Gastroesophageal sphincter (tissue), 3 donors: ENCODE measurements at regions not wholly inside any gene's neighbourhood (a gene's known extent, or its start where the extent isn't known, plus 50 kb on each side); places are given as distances from the start of the nearest gene placed in this dataset.

ENCODE experiments used
- CTCF ChIP-seq, 4 experiments: fragments of 200-600 bp in 2 of 4; fragments of 450-650 bp in 2 of 4; sonication (generic) in 1 of 4; IDR thresholded peaks; one replicate each; pipeline ENCODE4 v1.5.1; 2017 to 2019; ENCODE audit warnings: antibody characterized with exemption in 4 of 4, mild to moderate bottlenecking in 2 of 4, moderate library complexity in 2 of 4
- EP300 ChIP-seq: sonication (generic); formaldehyde crosslinking; IDR thresholded peaks from one replicate; pipeline ENCODE4 v1.6.1; 2017; ENCODE audit warnings: antibody characterized with exemption, mild to moderate bottlenecking
- POLR2A ChIP-seq, 2 donors: fragments of 450-650 bp; IDR thresholded peaks; one replicate each; pipeline ENCODE4 v1.6.1; 2017; ENCODE audit warnings: antibody characterized with exemption in 2 of 2, mild to moderate bottlenecking in 2 of 2, moderate library complexity in 1 of 2

- no peak for TF ChIP-seq POLR2A (IDR thresholded peaks at IDR 0.05)
- TF ChIP-seq EP300 = no peak
- no peak for TF ChIP-seq CTCF (IDR thresholded peaks at IDR 0.05)
Measured at GRCh38 chr7:79806161-79806734, 328.4 kb upstream of the GNAI1 start.
